ENCODE measurements at regions not wholly inside any gene's neighbourhood (a gene's known extent, or its start where the extent isn't known, plus 50 kb on each side); places are given as distances from the start of the nearest gene placed in this dataset.

- no peaks in the 10 kb centered on the region for H3K36me3 ChIP-seq (ENCODE audit: low read depth)
- ChIA-PET CTCF (no interaction called here), POLR2A (ENCODE audit: unreplicated experiment) (no interaction called here)
- H3K9me2 ChIP-seq (ENCODE audit: insufficient read depth) = no peaks in the 10 kb centered on the region
- no peaks in the 10 kb centered on the region for H3F3A ChIP-seq (ENCODE audit: insufficient read depth, low read depth)
- H3K4me2 ChIP-seq = no peak overlapping the region
- intact Hi-C loops (cut with micrococcal nuclease; ENCODE audit: unreplicated experiment) = no loop called here
- no peak overlapping the region for H3K27ac ChIP-seq
- H3K4me1 ChIP-seq (replicated peaks; ENCODE audit: insufficient read depth) = no peaks in the 10 kb centered on the region
- H3K27me3 ChIP-seq (ENCODE audit: insufficient read depth, low read depth) = no peaks in the 10 kb centered on the region
- no peaks in the 10 kb centered on the region for H3K9me3 ChIP-seq (ENCODE audit: insufficient read depth, low read depth)
- TF ChIP-seq EZH2 (IDR thresholded peaks at IDR 0.05; ENCODE audit: low read depth) (no peak), CTCF (conservative IDR thresholded peaks at IDR 0.05) (no peak)
- H2AFZ ChIP-seq = no peak overlapping the region
- no peak overlapping the region for H3K4me3 ChIP-seq
- H3K79me2 ChIP-seq (ENCODE audit: low read depth) = no peaks in the 10 kb centered on the region
- no peaks in the 10 kb centered on the region for H4K20me1 ChIP-seq (ENCODE audit: insufficient read depth)
- DNase-seq = no peak
- BruUV-seq (replicated peaks) = no TSS peak
Observed at GRCh38 chr14:49220492-49220891, 365.7 kb downstream of the RPS29 start.

GRCh38 chr14:49218436-49219092 lies 367.6 kb downstream of the RPS29 start:
- DNase-seq = no peak
- Histone ChIP-seq H2AFZ (no peak overlapping the region), H3K27me3 (ENCODE audit: insufficient read depth, low read depth) (no peaks in the 10 kb centered on the region), H3F3A (ENCODE audit: insufficient read depth, low read depth) (no peaks in the 10 kb centered on the region), H3K4me1 (replicated peaks; ENCODE audit: insufficient read depth) (no peaks in the 10 kb centered on the region), H4K20me1 (ENCODE audit: insufficient read depth) (no peaks in the 10 kb centered on the region), H3K27ac (no peak overlapping the region), H3K9me2 (ENCODE audit: insufficient read depth) (no peaks in the 10 kb centered on the region), H3K36me3 (ENCODE audit: low read depth) (no peaks in the 10 kb centered on the region), H3K4me3 (no peak overlapping the region), H3K9me3 (ENCODE audit: insufficient read depth, low read depth) (no peaks in the 10 kb centered on the region), H3K4me2 (no peak overlapping the region), H3K79me2 (ENCODE audit: low read depth) (no peaks in the 10 kb centered on the region)
- intact Hi-C loops (cut with micrococcal nuclease; ENCODE audit: unreplicated experiment) = no loop called here
- ChIA-PET POLR2A (ENCODE audit: unreplicated experiment) (no interaction called here), CTCF (no interaction called here)
- TF ChIP-seq CTCF (conservative IDR thresholded peaks at IDR 0.05) = no peak
- BruUV-seq (replicated peaks) = no TSS peak

GRCh38 chr14:49212721-49213120 lies 373.5 kb downstream of the RPS29 start:
- no peaks in the 10 kb centered on the region for H3K4me1 ChIP-seq (replicated peaks; ENCODE audit: insufficient read depth)
- H3K27ac ChIP-seq = no peak overlapping the region
- CTCF ChIA-PET = no interaction called here
- H3K9me3 ChIP-seq (ENCODE audit: insufficient read depth, low read depth) = no peaks in the 10 kb centered on the region
- no peaks in the 10 kb centered on the region for H3K79me2 ChIP-seq (ENCODE audit: low read depth)
- H3K4me2 ChIP-seq = no peak overlapping the region
- no peaks in the 10 kb centered on the region for H3K9me2 ChIP-seq (ENCODE audit: insufficient read depth)
- H4K20me1 ChIP-seq (ENCODE audit: insufficient read depth) = no peaks in the 10 kb centered on the region
- intact Hi-C loops (cut with micrococcal nuclease; ENCODE audit: unreplicated experiment) = no loop called here
- H3F3A ChIP-seq (ENCODE audit: insufficient read depth, low read depth) = no peaks in the 10 kb centered on the region
- H3K36me3 ChIP-seq (ENCODE audit: low read depth) = no peaks in the 10 kb centered on the region
- H3K4me3 ChIP-seq = no peak overlapping the region
- no peak overlapping the region for H2AFZ ChIP-seq
- no TSS peak for BruUV-seq (replicated peaks)
- no peak for DNase-seq
- POLR2A ChIA-PET (ENCODE audit: unreplicated experiment) = no interaction called here
- H3K27me3 ChIP-seq (ENCODE audit: insufficient read depth, low read depth) = no peaks in the 10 kb centered on the region
- TF ChIP-seq CTCF (conservative IDR thresholded peaks at IDR 0.05) (no peak), EZH2 (IDR thresholded peaks at IDR 0.05; ENCODE audit: low read depth) (no peak)

Data from PC-9 (cell line).